H9 (cell line): ENCODE measurements at regions not wholly inside any gene's neighbourhood (a gene's known extent, or its start where the extent isn't known, plus 50 kb on each side); places are given as distances from the start of the nearest gene placed in this dataset.

ENCODE experiments used
- DNase-seq: peaks from one replicate; pipeline ENCODE4 v3.0.0-alpha.2; 2017
- H2AFZ ChIP-seq: one replicate; pipeline ENCODE4 v1.6.1; 2013; ENCODE audit warnings: mild to moderate bottlenecking, low read length, control low read depth, moderate library complexity
- H2AK5ac ChIP-seq: 2 replicates; pipeline ENCODE4 v1.6.1; 2013; ENCODE audit warnings: low read length, control low read depth, mixed read lengths; ENCODE audit not compliant: insufficient read length
- H2BK120ac ChIP-seq: one replicate; pipeline ENCODE4 v1.6.1; 2013; ENCODE audit warnings: low read depth, mild to moderate bottlenecking, low read length, control low read depth, inconsistent platforms; ENCODE audit not compliant: poor library complexity, severe bottlenecking
- H2BK12ac ChIP-seq: 2 replicates; pipeline ENCODE4 v1.6.1; 2013; ENCODE audit warnings: low read length, control low read depth, mixed read lengths, low read depth; ENCODE audit not compliant: insufficient read length
- H2BK15ac ChIP-seq: 2 replicates; pipeline ENCODE4 v1.6.1; 2013; ENCODE audit warnings: low read depth, low read length, control low read depth
- H2BK20ac ChIP-seq: one replicate; pipeline ENCODE4 v1.6.1; 2013; ENCODE audit warnings: low read depth, mild to moderate bottlenecking, low read length, control low read depth, inconsistent platforms; ENCODE audit not compliant: poor library complexity, severe bottlenecking
- H2BK5ac ChIP-seq: 2 replicates; pipeline ENCODE4 v1.6.1; 2013; ENCODE audit warnings: low read length, control low read depth, mixed read lengths; ENCODE audit not compliant: insufficient read length
- H3K14ac ChIP-seq: 2 replicates; pipeline ENCODE4 v1.6.1; 2013; ENCODE audit warnings: low read length, control low read depth; ENCODE audit not compliant: insufficient read depth
- H3K18ac ChIP-seq: 2 replicates; pipeline ENCODE4 v1.6.1; 2013; ENCODE audit warnings: low read depth, mild to moderate bottlenecking, mixed read lengths, low read length, control low read depth; ENCODE audit not compliant: insufficient read length
- H3K23ac ChIP-seq: 2 replicates; pipeline ENCODE4 v1.6.1; 2013; ENCODE audit warnings: low read length, control low read depth, mixed read lengths, low read depth; ENCODE audit not compliant: insufficient read length
- H3K23me2 ChIP-seq: 2 replicates; pipeline ENCODE4 v1.6.1; 2013; ENCODE audit warnings: low read depth, mild to moderate bottlenecking, mixed read lengths, low read length, control low read depth; ENCODE audit not compliant: insufficient read length, poor library complexity, severe bottlenecking
- H3K27ac ChIP-seq: 2 replicates; pipeline ENCODE4 v1.5.1; 2013; ENCODE audit warnings: low read length, control low read depth, mixed read lengths, low read depth; ENCODE audit not compliant: insufficient read length
- H3K27me3 ChIP-seq: 2 replicates; pipeline ENCODE4 v1.6.1; 2013; ENCODE audit warnings: low read length, control low read depth, inconsistent platforms; ENCODE audit not compliant: insufficient read depth
- H3K4ac ChIP-seq: 2 replicates; pipeline ENCODE4 v1.6.1; 2013; ENCODE audit warnings: low read depth, mild to moderate bottlenecking, control low read depth, inconsistent platforms, low read length, moderate library complexity
- H3K4me1 ChIP-seq: 2 replicates; pipeline ENCODE4 v1.6.1; 2013; ENCODE audit warnings: low read length, control low read depth, inconsistent platforms; ENCODE audit not compliant: insufficient read depth
- H3K4me2 ChIP-seq: 2 replicates; pipeline ENCODE4 v1.6.1; 2013; ENCODE audit warnings: low read length, control low read depth, mixed read lengths; ENCODE audit not compliant: insufficient read length, insufficient read depth
- H3K56ac ChIP-seq: 2 replicates; pipeline ENCODE4 v1.6.1; 2013; ENCODE audit warnings: low read depth, mild to moderate bottlenecking, mixed read lengths, low read length, control low read depth; ENCODE audit not compliant: insufficient read length
- H3K79me1 ChIP-seq: 2 replicates; pipeline ENCODE4 v1.6.1; 2013; ENCODE audit warnings: low read depth, mild to moderate bottlenecking, moderate library complexity, low read length, control low read depth, inconsistent platforms; ENCODE audit not compliant: insufficient read depth, poor library complexity, severe bottlenecking
- H3K79me2 ChIP-seq: 2 replicates; pipeline ENCODE4 v1.6.1; 2013; ENCODE audit warnings: low read length, control low read depth, inconsistent platforms; ENCODE audit not compliant: insufficient read depth
- H3K9ac ChIP-seq: 2 replicates; pipeline ENCODE4 v1.6.1; 2013; ENCODE audit warnings: low read length, control low read depth, mixed read lengths; ENCODE audit not compliant: insufficient read length; ENCODE audit errors: extremely low read depth
- H3K9me3 ChIP-seq: one replicate; pipeline ENCODE4 v1.6.1; 2013; ENCODE audit warnings: low read depth, low read length, inconsistent platforms; ENCODE audit not compliant: control insufficient read depth
- H3T11ph ChIP-seq: one replicate; pipeline ENCODE4 v1.6.1; 2013; ENCODE audit warnings: mild to moderate bottlenecking, low read length, control low read depth, inconsistent platforms
- H4K20me1 ChIP-seq: one replicate; pipeline ENCODE4 v1.6.1; 2013; ENCODE audit not compliant: control insufficient read depth, insufficient read length, insufficient read depth
- H4K5ac ChIP-seq: 2 replicates; pipeline ENCODE4 v1.6.1; 2013; ENCODE audit warnings: low read depth, mild to moderate bottlenecking, mixed read lengths, low read length, control low read depth; ENCODE audit not compliant: insufficient read length
- H4K8ac ChIP-seq: replicated peaks from 2 replicates; pipeline ENCODE4 v1.6.1; 2013; ENCODE audit warnings: low read length, control low read depth, mixed read lengths, low read depth; ENCODE audit not compliant: insufficient read length
- H4K91ac ChIP-seq: 2 replicates; pipeline ENCODE4 v1.6.1; 2013; ENCODE audit warnings: low read depth, mild to moderate bottlenecking, moderate library complexity, mixed read lengths, low read length, control low read depth; ENCODE audit not compliant: insufficient read length
- H3K27ac Mint-ChIP-seq, 3 experiments: 2 replicates in 2 of 3; 3 replicates in 1 of 3; pipeline ENCODE4 v1.8.0; 2020 to 2021; ENCODE audit warnings: mixed read lengths in 3 of 3, mild to moderate bottlenecking in 1 of 3, moderate library complexity in 1 of 3
- H3K27me3 Mint-ChIP-seq: 2 replicates; pipeline ENCODE4 v1.8.0; 2021; ENCODE audit warnings: low read depth, mild to moderate bottlenecking, moderate library complexity, mixed read lengths
- H3K36me3 Mint-ChIP-seq, 3 experiments: 2 replicates in 2 of 3; 3 replicates in 1 of 3; pipeline ENCODE4 v1.8.0; 2020 to 2021; ENCODE audit warnings: low read depth in 3 of 3, mixed read lengths in 3 of 3; ENCODE audit not compliant: insufficient read depth in 1 of 3
- H3K4me1 Mint-ChIP-seq, 2 experiments: 2 replicates each; pipeline ENCODE4 v1.8.0; 2020; ENCODE audit warnings: mixed read lengths in 2 of 2
- H3K4me3 Mint-ChIP-seq, 2 experiments: 2 replicates in 1 of 2; 3 replicates in 1 of 2; pipeline ENCODE4 v1.8.0; 2020 to 2021; ENCODE audit warnings: mild to moderate bottlenecking in 2 of 2, mixed read lengths in 2 of 2, moderate library complexity in 1 of 2
- H3K9me3 Mint-ChIP-seq, 2 experiments: 2 replicates in 1 of 2; 3 replicates in 1 of 2; pipeline ENCODE4 v1.8.0; 2020; ENCODE audit warnings: mild to moderate bottlenecking in 2 of 2, mixed read lengths in 2 of 2, moderate library complexity in 1 of 2
- WGBS: extraction: QIAGEN DNeasy Blood & Tissue Kit; methylation state at CpG from one replicate; pipeline ENCODE4 v1.1.7; 2013; ENCODE audit warnings: missing lambda C conversion rate, low lambda C conversion rate, mixed read lengths; ENCODE audit not compliant: insufficient read length; ENCODE audit errors: extremely low coverage; 5-methylcytosine and 5-hydroxymethylcytosine counted together
- TF ChIP-seq, protein P1 (sequence below): fragments of 200-600 bp; sonication (generic); conservative IDR thresholded peaks from 3 replicates; pipeline ENCODE4 v1.8.0; 2021; ENCODE audit warnings: antibody characterized with exemption, mild to moderate bottlenecking

DNA sequence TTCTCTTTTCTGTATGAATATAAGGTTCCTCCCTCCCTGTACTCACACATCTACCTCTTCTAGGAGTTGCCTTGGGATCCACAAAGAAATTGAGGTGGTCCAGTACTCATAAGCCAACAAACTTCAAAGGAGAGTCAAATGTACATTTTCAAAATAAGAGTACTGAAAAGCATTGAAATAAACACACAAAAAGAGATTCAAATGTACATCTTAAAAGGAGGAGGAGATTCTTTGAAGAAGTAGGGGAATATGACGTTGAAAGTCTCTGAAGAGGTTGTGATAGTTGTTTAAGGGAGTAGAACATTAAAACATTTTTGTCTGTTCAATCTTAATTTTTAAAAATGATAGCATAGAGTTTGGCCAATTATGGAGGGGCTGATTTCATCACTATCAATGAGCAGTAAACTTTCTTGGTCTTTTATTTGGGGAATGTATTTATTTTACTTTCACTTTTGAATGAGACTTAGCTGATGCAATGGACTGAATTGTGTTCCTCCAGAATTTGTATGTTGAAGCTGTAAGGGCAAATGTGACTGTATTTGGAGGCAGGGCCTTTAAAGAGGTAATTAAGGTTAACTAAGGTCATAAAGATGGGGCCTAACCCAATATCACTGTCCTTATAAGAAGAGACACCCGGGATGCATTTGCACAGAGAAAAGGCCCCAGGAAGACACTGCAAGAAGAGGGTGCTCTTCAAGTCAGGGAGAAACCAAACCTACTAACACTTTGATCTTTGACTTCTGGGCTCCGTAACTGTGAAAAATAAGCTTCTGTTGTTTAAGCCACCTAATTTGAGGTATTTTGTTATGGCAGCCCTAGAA lies 226.3 kb upstream of the PGRMC2 start:
- WGBS, result 100% methylated on average over 1 of the region's 3 CpGs
- H3K4me2 ChIP-seq, result no peak overlapping the region

More for the DNA sequence above, 226.3 kb upstream of the PGRMC2 start:
- Mint-ChIP-seq H3K4me1 (peaks cover 18 to 33% of the 10 kb centered on the region in 2 experiments), H3K9me3 (peaks cover 0 to 4% of the 10 kb centered on the region in 2 experiments; a peak in 3 of 5 replicates), H3K4me3 (no peak overlapping the region), H3K36me3 (peaks cover 0 to 9% (median 0%) of the 10 kb centered on the region in 3 experiments; a peak in 5 of 7 replicates), H3K27me3 (no peaks in the 10 kb centered on the region), H3K27ac (peak overlapping the region in 1 of 3 experiments; percentile 70; a peak in 1 of 7 replicates)
- no peaks in the 10 kb centered on the region for H3K9me3 ChIP-seq
- H2AFZ ChIP-seq, result no peak overlapping the region
- H3K23me2 ChIP-seq, result no peaks in the 10 kb centered on the region
- H2AK5ac ChIP-seq, result no peak overlapping the region
- H3K18ac ChIP-seq, result no peak overlapping the region
- no peak overlapping the region for H3K27ac ChIP-seq
- no peak overlapping the region for H4K5ac ChIP-seq
- no peak overlapping the region for H4K8ac ChIP-seq
- no peaks in the 10 kb centered on the region for H3K79me1 ChIP-seq
- H3K14ac ChIP-seq, result no peak overlapping the region
- no peak overlapping the region for H2BK12ac ChIP-seq
- H2BK15ac ChIP-seq, result no peak overlapping the region
- H4K91ac ChIP-seq, result no peak overlapping the region
- no peak overlapping the region for H2BK5ac ChIP-seq
- no peak for DNase-seq
- H2BK20ac ChIP-seq, result no peak overlapping the region
- no peak overlapping the region for H3K56ac ChIP-seq
- H2BK120ac ChIP-seq, result no peak overlapping the region
- H3K79me2 ChIP-seq, result no peaks in the 10 kb centered on the region
- H3K4me1 ChIP-seq, result peaks cover 6% of the 10 kb centered on the region; the same call in 1 of the 2 replicates
- TF ChIP-seq, protein P1, sequence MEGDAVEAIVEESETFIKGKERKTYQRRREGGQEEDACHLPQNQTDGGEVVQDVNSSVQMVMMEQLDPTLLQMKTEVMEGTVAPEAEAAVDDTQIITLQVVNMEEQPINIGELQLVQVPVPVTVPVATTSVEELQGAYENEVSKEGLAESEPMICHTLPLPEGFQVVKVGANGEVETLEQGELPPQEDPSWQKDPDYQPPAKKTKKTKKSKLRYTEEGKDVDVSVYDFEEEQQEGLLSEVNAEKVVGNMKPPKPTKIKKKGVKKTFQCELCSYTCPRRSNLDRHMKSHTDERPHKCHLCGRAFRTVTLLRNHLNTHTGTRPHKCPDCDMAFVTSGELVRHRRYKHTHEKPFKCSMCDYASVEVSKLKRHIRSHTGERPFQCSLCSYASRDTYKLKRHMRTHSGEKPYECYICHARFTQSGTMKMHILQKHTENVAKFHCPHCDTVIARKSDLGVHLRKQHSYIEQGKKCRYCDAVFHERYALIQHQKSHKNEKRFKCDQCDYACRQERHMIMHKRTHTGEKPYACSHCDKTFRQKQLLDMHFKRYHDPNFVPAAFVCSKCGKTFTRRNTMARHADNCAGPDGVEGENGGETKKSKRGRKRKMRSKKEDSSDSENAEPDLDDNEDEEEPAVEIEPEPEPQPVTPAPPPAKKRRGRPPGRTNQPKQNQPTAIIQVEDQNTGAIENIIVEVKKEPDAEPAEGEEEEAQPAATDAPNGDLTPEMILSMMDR, result no peak
- no peak overlapping the region for H3K4ac ChIP-seq
- no peaks in the 10 kb centered on the region for H4K20me1 ChIP-seq
- no peak overlapping the region for H3K23ac ChIP-seq
- H3K9ac ChIP-seq, result no peak overlapping the region
- H3T11ph ChIP-seq, result no peak overlapping the region
- H3K27me3 ChIP-seq, result no peaks in the 10 kb centered on the region
